ENCODE measurements at regions not wholly inside any gene's neighbourhood (a gene's known extent, or its start where the extent isn't known, plus 50 kb on each side); places are given as distances from the start of the nearest gene placed in this dataset.

- Mint-ChIP-seq H3K27ac (no peak overlapping the region), H3K4me1 (no peaks in the 10 kb centered on the region), H3K9me3 (peaks cover 0 to 1% (median 0%) of the 10 kb centered on the region in 7 donors), H3K36me3 (no peaks in the 10 kb centered on the region), H3K4me3 (no peak overlapping the region), H3K27me3 (peaks cover 6% of the 10 kb centered on the region)
- Histone ChIP-seq H3K4me3 (ENCODE audit: low read depth, low read length) (no peak overlapping the region), H3K36me3 (ENCODE audit: control insufficient read depth, insufficient read depth, low read length) (no peaks in the 10 kb centered on the region), H3K9me3 (ENCODE audit: control insufficient read depth in 2 of 2, low read length in 2 of 2) (no peaks in the 10 kb centered on the region), H3K27ac (ENCODE audit: insufficient read depth, low read length, poor library complexity, severe bottlenecking) (no peak overlapping the region), H3K4me1 (ENCODE audit: control insufficient read depth, insufficient read depth, low read length, poor library complexity, severe bottlenecking) (no peaks in the 10 kb centered on the region), H3K27me3 (ENCODE audit: control insufficient read depth, insufficient read depth, low read length) (no peaks in the 10 kb centered on the region)
- ATAC-seq (ENCODE audit: low read depth in 2 of 2) (no peak), DNase-seq (no peak)
Observed at GRCh38 chr7:98040626-98041360, 50.8 kb upstream of the OCM2 start.

GRCh38 chr7:98046816-98047215 lies 56.8 kb upstream of the OCM2 start:
- no peaks in the 10 kb centered on the region for H3K9me3 ChIP-seq (ENCODE audit: control insufficient read depth in 2 of 2, low read length in 2 of 2)

GRCh38 chr7:98049034-98049433 lies 57.6 kb upstream of the LMTK2 start:
- H3K36me3 ChIP-seq (ENCODE audit: control insufficient read depth, insufficient read depth, low read length): no peaks in the 10 kb centered on the region
- no peak overlapping the region for H3K4me3 ChIP-seq (ENCODE audit: low read depth, low read length)
- Mint-ChIP-seq H3K27me3 (no peaks in the 10 kb centered on the region), H3K4me1 (peaks cover 0 to 6% (median 2%) of the 10 kb centered on the region in 4 donors), H3K36me3 (no peaks in the 10 kb centered on the region), H3K4me3 (no peak overlapping the region), H3K27ac (no peak overlapping the region), H3K9me3 (peaks cover 0 to 3% (median 0%) of the 10 kb centered on the region in 7 donors)
- H3K27me3 ChIP-seq (ENCODE audit: control insufficient read depth, insufficient read depth, low read length): no peaks in the 10 kb centered on the region
- no peak overlapping the region for H3K27ac ChIP-seq (ENCODE audit: insufficient read depth, low read length, poor library complexity, severe bottlenecking)
- DNase-seq (no peak), ATAC-seq (ENCODE audit: low read depth in 2 of 2) (no peak)
- H3K9me3 ChIP-seq (ENCODE audit: control insufficient read depth in 2 of 2, low read length in 2 of 2): no peaks in the 10 kb centered on the region
- no peaks in the 10 kb centered on the region for H3K4me1 ChIP-seq (ENCODE audit: control insufficient read depth, insufficient read depth, low read length, poor library complexity, severe bottlenecking)

More at GRCh38 chr7:98046816-98047215, 56.8 kb upstream of the OCM2 start:
- no peaks in the 10 kb centered on the region for H3K36me3 ChIP-seq (ENCODE audit: control insufficient read depth, insufficient read depth, low read length)
- Mint-ChIP-seq H3K36me3 (no peaks in the 10 kb centered on the region), H3K9me3 (peaks cover 0 to 3% (median 0%) of the 10 kb centered on the region in 7 donors), H3K27me3 (no peaks in the 10 kb centered on the region), H3K4me3 (no peak overlapping the region), H3K4me1 (peaks cover 0 to 6% (median 2%) of the 10 kb centered on the region in 4 donors), H3K27ac (no peak overlapping the region)
- H3K4me1 ChIP-seq (ENCODE audit: control insufficient read depth, insufficient read depth, low read length, poor library complexity, severe bottlenecking): no peaks in the 10 kb centered on the region
- no peaks in the 10 kb centered on the region for H3K27me3 ChIP-seq (ENCODE audit: control insufficient read depth, insufficient read depth, low read length)
- no peak for ATAC-seq (ENCODE audit: low read depth in 2 of 2)
- no peak overlapping the region for H3K27ac ChIP-seq (ENCODE audit: insufficient read depth, low read length, poor library complexity, severe bottlenecking)
- no peak overlapping the region for H3K4me3 ChIP-seq (ENCODE audit: low read depth, low read length)
- no peak for DNase-seq

- no peaks in the 10 kb centered on the region for H3K27me3 Mint-ChIP-seq
- H3K9me3 Mint-ChIP-seq: peaks cover 0 to 4% (median 0%) of the 10 kb centered on the region in 7 donors
- ATAC-seq (ENCODE audit: low read depth in 2 of 2): peak; percentile 37 to 39
- no peaks in the 10 kb centered on the region for H3K27me3 ChIP-seq (ENCODE audit: control insufficient read depth, insufficient read depth, low read length)
- no peaks in the 10 kb centered on the region for H3K36me3 Mint-ChIP-seq
- no peaks in the 10 kb centered on the region for H3K36me3 ChIP-seq (ENCODE audit: control insufficient read depth, insufficient read depth, low read length)
- peak overlapping the region in 1 of 4 donors; percentile 28 for H3K4me3 Mint-ChIP-seq
- no peaks in the 10 kb centered on the region for H3K9me3 ChIP-seq (ENCODE audit: control insufficient read depth in 2 of 2, low read length in 2 of 2)
- no peak overlapping the region for H3K27ac Mint-ChIP-seq
- no peaks in the 10 kb centered on the region for H3K4me1 ChIP-seq (ENCODE audit: control insufficient read depth, insufficient read depth, low read length, poor library complexity, severe bottlenecking)
- H3K4me1 Mint-ChIP-seq: peaks cover 0 to 6% (median 2%) of the 10 kb centered on the region in 4 donors
- DNase-seq: peak; percentile 15 to 59 (median 38)
- no peak overlapping the region for H3K27ac ChIP-seq (ENCODE audit: insufficient read depth, low read length, poor library complexity, severe bottlenecking)
- no peak overlapping the region for H3K4me3 ChIP-seq (ENCODE audit: low read depth, low read length)
Observed at GRCh38 chr7:98051118-98051744, 55.4 kb upstream of the LMTK2 start.

GRCh38 chr7:98054585-98054984 lies 52.1 kb upstream of the LMTK2 start:
- DNase-seq: no peak
- Mint-ChIP-seq H3K4me3 (no peak overlapping the region), H3K4me1 (peaks cover 0 to 6% (median 2%) of the 10 kb centered on the region in 4 donors), H3K27me3 (peaks cover 5% of the 10 kb centered on the region), H3K36me3 (no peaks in the 10 kb centered on the region), H3K9me3 (peaks cover 0 to 3% (median 0%) of the 10 kb centered on the region in 7 donors), H3K27ac (no peak overlapping the region)
- Histone ChIP-seq H3K36me3 (ENCODE audit: control insufficient read depth, insufficient read depth, low read length) (no peaks in the 10 kb centered on the region), H3K9me3 (ENCODE audit: control insufficient read depth in 2 of 2, low read length in 2 of 2) (no peaks in the 10 kb centered on the region), H3K27ac (ENCODE audit: insufficient read depth, low read length, poor library complexity, severe bottlenecking) (no peak overlapping the region), H3K4me1 (ENCODE audit: control insufficient read depth, insufficient read depth, low read length, poor library complexity, severe bottlenecking) (no peaks in the 10 kb centered on the region), H3K27me3 (ENCODE audit: control insufficient read depth, insufficient read depth, low read length) (no peaks in the 10 kb centered on the region), H3K4me3 (ENCODE audit: low read depth, low read length) (no peak overlapping the region)
- no peak for ATAC-seq (ENCODE audit: low read depth in 2 of 2)

- Mint-ChIP-seq H3K9me3 (peaks cover 0 to 3% (median 0%) of the 10 kb centered on the region in 7 donors), H3K27ac (no peak overlapping the region)
- no peaks in the 10 kb centered on the region for H3K36me3 ChIP-seq (ENCODE audit: control insufficient read depth, insufficient read depth, low read length)
Observed at GRCh38 chr7:98056580-98056979, 50.1 kb upstream of the LMTK2 start.

More at GRCh38 chr7:98056580-98056979, 50.1 kb upstream of the LMTK2 start:
- Mint-ChIP-seq H3K4me1 (no peaks in the 10 kb centered on the region), H3K36me3 (no peaks in the 10 kb centered on the region), H3K4me3 (no peak overlapping the region), H3K27me3 (peaks cover 9% of the 10 kb centered on the region)
- DNase-seq: no peak
- Histone ChIP-seq H3K27me3 (ENCODE audit: control insufficient read depth, insufficient read depth, low read length) (no peaks in the 10 kb centered on the region), H3K27ac (ENCODE audit: insufficient read depth, low read length, poor library complexity, severe bottlenecking) (no peak overlapping the region), H3K4me3 (ENCODE audit: low read depth, low read length) (no peak overlapping the region), H3K9me3 (ENCODE audit: control insufficient read depth in 2 of 2, low read length in 2 of 2) (no peaks in the 10 kb centered on the region), H3K4me1 (ENCODE audit: control insufficient read depth, insufficient read depth, low read length, poor library complexity, severe bottlenecking) (no peaks in the 10 kb centered on the region)
- ATAC-seq (ENCODE audit: low read depth in 2 of 2): no peak
